Iris pigment epithelial cell (primary cell): ENCODE measurements at regions not wholly inside any gene's neighbourhood (a gene's known extent, or its start where the extent isn't known, plus 50 kb on each side); places are given as distances from the start of the nearest gene placed in this dataset.
"Not testable (repeated sequence)": the region's sequence is repeated elsewhere in the genome, so short reads cannot be mapped to it uniquely, and the experiment has no call there.

Experiments used
- DNase-seq: peaks from one replicate; pipeline ENCODE4 v3.0.0-alpha.2; 2011; ENCODE audit warnings: low read depth

- not testable (repeated sequence) for DNase-seq
Measured at GRCh38 chr10:62928763-62929162, 112.6 kb upstream of the EGR2 start.

- DNase-seq = no peak
Measured at GRCh38 chr10:62926407-62926806, 110.2 kb upstream of the EGR2 start.

GRCh38 chr10:62924344-62924748, 108.2 kb upstream of the EGR2 start:
- DNase-seq = no peak

- no peak for DNase-seq
Measured at GRCh38 chr10:62919776-62920175, 103.6 kb upstream of the EGR2 start.

- no peak for DNase-seq
Measured at GRCh38 chr10:62917475-62918238, 101.5 kb upstream of the EGR2 start.

GRCh38 chr10:62916141-62916603, 100.0 kb upstream of the EGR2 start:
- peak; percentile 62 for DNase-seq

GRCh38 chr10:62915158-62915557, 99.0 kb upstream of the EGR2 start:
- no peak for DNase-seq

GRCh38 chr10:62912086-62912485, 95.9 kb upstream of the EGR2 start:
- DNase-seq = no peak

GRCh38 chr10:62911210-62911963, 95.2 kb upstream of the EGR2 start:
- DNase-seq = no peak

GRCh38 chr10:62907470-62908212, 91.5 kb upstream of the EGR2 start:
- DNase-seq = no peak

GRCh38 chr10:62904281-62904875, 88.2 kb upstream of the EGR2 start:
- no peak for DNase-seq

GRCh38 chr10:62903828-62904227, 87.7 kb upstream of the EGR2 start:
- peak; percentile 24 for DNase-seq

- DNase-seq = no peak
Measured at GRCh38 chr10:62900829-62901571, 84.8 kb upstream of the EGR2 start.

- no peak for DNase-seq
Measured at GRCh38 chr10:62899311-62899710, 83.1 kb upstream of the EGR2 start.

- DNase-seq = no peak
Measured at GRCh38 chr10:62895063-62895462, 78.9 kb upstream of the EGR2 start.

GRCh38 chr10:62894156-62894555, 78.0 kb upstream of the EGR2 start:
- DNase-seq = no peak

- no peak for DNase-seq
Measured at GRCh38 chr10:62893036-62893435, 76.9 kb upstream of the EGR2 start.

- DNase-seq = no peak
Measured at GRCh38 chr10:62890395-62890794, 74.2 kb upstream of the EGR2 start.

- no peak for DNase-seq
Measured at GRCh38 chr10:62887642-62888041, 71.5 kb upstream of the EGR2 start.

GRCh38 chr10:62885684-62886461, 69.7 kb upstream of the EGR2 start:
- peak; percentile 47 for DNase-seq

- DNase-seq = no peak
Measured at GRCh38 chr10:62880162-62880561, 64.0 kb upstream of the EGR2 start.
